GM19099 (cell line): ENCODE measurements at regions not wholly inside any gene's neighbourhood (a gene's known extent, or its start where the extent isn't known, plus 50 kb on each side); places are given as distances from the start of the nearest gene placed in this dataset.

ENCODE experiments used
- POLR2A ChIP-seq: IDR thresholded peaks from 3 replicates; pipeline ENCODE4 v1.6.1; 2011; ENCODE audit warnings: low read depth; ENCODE audit not compliant: insufficient read length; ENCODE audit errors: extremely low read depth

DNA sequence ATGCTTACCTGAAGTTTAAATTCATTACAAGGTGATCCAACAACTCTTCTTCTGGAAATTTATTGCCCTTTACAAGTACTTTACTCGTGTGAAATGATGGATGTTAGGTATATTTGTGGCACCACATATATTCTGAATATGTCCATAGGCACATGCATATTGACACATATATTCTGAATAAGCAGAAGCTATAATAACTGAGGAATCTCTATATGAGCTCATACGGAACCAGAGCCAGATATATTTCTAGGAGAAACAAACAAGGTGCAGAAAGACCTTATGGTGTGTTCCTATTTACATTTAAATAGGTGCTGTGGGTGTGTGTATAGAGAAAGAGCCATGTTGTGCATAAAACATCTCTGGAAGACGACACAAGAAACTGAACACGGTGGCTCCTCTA lies 456.1 kb upstream of the NPVF start:
- TF ChIP-seq POLR2A: no peak

DNA sequence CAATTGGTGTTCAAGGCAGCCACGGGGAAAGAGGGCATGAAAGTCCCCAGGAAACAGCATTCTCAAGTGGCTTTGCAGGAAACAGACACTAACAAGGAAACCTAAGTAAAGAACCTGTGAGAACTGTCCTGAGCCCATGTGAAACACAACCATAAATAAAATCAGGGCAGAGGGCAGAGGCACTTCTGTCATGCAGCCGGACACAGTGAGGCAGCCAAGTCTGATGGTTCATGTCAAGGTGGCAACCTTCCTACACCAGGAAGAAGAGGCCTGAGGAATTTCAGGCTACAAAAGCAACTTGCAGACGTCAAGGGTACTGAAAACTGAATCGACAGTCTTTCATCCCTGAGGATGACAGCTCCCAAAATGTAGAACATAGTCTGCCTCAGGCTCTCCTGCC lies 458.2 kb upstream of the NPVF start:
- TF ChIP-seq POLR2A: no peak

GRCh38 chr7:25694211-25694610 lies 457.8 kb upstream of the NFE2L3 start:
- TF ChIP-seq POLR2A: no peak

DNA sequence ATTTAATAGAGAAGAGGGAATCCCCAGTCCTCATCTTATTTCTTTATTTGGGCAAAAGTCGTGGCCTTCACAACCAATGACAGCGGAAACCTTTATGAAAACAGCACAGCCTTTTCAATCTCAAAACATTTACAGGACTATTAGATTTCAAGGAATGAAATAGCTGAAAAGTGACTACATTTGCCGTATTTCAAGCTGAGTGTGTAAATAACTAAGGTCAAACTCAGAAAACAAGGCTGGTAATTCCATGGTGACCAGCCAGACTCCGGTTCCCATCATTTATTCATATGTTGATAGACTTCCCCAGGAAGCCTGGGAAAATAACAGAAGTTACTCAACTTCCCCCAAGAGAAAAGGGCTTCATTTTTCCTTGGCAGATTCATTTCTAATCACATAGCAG lies 457.3 kb upstream of the NFE2L3 start:
- TF ChIP-seq POLR2A: no peak

DNA sequence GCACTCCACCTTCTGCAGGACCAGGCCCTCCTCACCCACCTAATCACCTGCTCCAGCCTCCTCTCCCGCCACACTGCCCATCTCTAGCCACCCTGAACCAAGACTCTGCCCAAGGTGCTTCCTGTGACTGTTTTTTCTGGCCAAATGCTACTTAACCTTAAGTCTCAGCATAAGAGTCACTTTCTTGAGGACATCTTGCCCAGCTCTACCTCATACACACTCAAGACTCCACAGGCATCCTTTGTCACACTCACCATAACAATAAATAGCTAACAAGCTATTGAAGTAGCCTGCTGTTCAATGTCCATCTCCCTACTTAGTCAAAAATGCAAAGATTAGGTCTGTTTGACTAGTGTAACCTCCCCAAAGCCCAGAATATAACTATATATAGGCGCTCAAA lies 455.4 kb upstream of the NFE2L3 start:
- TF ChIP-seq POLR2A: no peak

GRCh38 chr7:25698451-25699113 lies 453.4 kb upstream of the NFE2L3 start:
- TF ChIP-seq POLR2A: no peak

DNA sequence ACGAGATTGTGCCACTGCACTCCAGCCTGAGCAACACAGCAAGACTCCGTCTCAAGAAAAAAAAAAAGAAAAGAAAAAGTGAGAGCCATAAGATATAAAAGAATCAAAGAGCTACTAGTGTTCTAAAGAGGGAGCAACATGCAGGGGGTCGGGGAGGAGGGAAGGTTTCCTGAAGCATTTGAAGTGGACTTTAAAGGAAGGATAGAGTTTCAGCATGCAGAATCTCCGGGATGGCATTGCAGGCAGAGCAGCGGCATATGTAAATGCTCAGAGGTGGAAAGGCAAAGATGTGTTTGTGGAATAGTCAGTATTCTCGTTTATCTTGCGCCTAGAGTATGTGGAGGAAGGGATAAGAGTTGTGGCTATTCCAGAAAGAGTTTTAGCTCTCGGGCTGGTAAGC lies 447.6 kb upstream of the NFE2L3 start:
- no peak for TF ChIP-seq POLR2A

DNA sequence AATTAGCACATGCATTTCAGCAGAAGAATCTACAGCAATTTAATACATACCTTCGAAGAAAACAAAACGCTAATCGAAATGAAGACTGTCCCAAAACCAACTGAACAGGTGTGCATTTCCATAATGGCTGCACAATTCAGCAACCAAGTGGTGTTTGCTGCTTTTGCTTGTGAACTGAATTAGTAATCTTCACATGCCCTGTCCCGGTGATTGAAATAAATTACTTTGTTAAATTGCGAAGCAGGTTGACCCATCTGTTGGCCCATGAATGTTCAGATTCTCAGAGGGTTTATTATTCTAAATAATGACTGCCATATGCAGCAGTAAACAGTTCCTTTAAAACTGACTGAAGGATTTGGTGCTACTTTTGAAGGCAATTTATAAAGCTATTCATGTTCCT lies 445.2 kb upstream of the NFE2L3 start:
- TF ChIP-seq POLR2A: no peak

DNA sequence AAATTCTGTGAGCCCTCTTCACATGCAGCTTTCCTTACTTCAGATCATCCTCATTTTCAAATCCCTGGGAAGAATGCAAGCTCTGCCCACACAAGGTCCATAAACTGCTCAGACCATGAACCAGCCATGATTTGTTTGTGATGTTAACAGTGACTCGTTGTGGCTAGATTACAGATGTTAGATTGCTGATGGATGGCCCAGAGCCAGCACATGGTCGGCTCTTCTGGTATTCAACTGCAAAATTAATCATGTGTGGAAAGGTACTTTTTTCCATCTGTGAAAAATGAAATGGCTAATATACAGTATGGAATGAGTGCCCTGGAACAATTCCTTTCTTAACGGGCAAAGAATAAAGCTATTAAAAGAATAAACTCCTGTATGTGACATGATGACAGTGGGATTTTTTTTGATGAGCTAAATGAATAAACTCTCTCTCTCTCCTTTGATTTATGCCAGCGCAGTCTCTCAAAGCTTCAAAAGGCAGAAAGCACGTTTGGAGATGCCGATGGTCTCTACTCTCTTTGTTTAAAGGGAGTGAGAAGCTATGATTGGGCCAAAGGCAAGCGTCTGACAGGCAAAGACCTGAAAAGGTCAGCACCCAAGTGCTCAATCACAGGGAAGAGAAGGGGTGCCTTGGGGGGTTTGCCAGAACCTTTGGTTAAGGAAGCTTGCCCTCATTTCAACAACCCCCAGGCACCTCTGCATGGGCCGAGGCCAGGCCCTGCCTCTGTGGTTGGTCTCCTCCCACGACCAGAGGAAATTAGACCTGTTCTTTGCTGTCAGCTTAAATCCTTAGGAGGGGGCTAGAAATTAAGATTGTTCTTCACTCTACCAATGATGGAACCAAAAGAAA lies 444.0 kb upstream of the NFE2L3 start:
- no peak for TF ChIP-seq POLR2A

GRCh38 chr7:25710959-25711358 lies 441.0 kb upstream of the NFE2L3 start:
- TF ChIP-seq POLR2A: no peak

- TF ChIP-seq POLR2A: no peak
These were observed 440.1 kb upstream of the NFE2L3 start for GRCh38 chr7:25711940-25712339.

DNA sequence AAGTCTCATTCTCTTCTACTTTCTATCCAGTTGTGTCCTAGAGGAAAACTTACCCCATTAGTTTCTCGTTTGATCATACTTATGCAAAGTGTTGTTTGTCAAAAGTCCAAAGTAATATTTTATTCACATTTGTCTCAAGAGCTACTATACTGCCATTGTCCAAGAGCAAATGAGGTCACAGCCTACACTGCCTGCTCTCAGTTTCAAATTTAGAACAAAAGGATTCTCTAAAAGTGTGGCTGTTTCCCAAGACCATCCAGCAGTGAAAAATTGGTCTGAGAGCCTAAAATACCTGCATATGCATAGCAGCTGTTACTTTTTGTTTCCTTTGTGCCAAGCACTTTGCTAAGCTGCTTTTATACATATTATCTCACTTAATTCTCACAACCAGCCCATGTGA lies 439.5 kb upstream of the NFE2L3 start:
- no peak for TF ChIP-seq POLR2A

GRCh38 chr7:25714013-25714412 lies 438.0 kb upstream of the NFE2L3 start:
- no peak for TF ChIP-seq POLR2A

DNA sequence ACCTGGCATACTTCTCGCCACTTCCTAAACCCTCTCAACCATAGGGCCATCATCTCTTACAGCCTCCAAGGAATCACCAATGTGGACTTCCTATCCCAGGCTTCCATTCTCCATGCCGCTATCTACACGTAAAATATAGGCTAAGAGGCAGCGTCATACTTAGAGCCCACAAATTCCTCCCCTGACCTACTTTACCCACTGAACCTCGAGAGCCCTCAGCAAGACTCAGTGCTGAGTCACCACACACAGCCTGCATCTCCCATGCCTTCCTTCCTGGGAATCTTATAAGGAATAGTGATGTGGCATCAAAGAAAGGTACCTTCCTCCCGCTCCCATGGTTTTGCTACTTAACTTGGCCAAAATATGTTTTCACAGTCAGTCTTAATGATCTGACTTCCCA lies 435.6 kb upstream of the NFE2L3 start:
- no peak for TF ChIP-seq POLR2A

GRCh38 chr7:25718596-25718995 lies 433.4 kb upstream of the NFE2L3 start:
- no peak for TF ChIP-seq POLR2A

GRCh38 chr7:25719190-25719896 lies 432.7 kb upstream of the NFE2L3 start:
- TF ChIP-seq POLR2A: no peak
